ENCODE measurements at regions not wholly inside any gene's neighbourhood (a gene's known extent, or its start where the extent isn't known, plus 50 kb on each side); places are given as distances from the start of the nearest gene placed in this dataset.
A peak's percentile ranks its signal among the peaks of the same experiment; 100 is the strongest.

GRCh38 chr3:144127014-144127413 is 155.4 kb downstream of the DIPK2A start:
- H3K9me3 Mint-ChIP-seq, result peaks cover 10% of the 10 kb centered on the region
- TF ChIP-seq, protein P1, sequence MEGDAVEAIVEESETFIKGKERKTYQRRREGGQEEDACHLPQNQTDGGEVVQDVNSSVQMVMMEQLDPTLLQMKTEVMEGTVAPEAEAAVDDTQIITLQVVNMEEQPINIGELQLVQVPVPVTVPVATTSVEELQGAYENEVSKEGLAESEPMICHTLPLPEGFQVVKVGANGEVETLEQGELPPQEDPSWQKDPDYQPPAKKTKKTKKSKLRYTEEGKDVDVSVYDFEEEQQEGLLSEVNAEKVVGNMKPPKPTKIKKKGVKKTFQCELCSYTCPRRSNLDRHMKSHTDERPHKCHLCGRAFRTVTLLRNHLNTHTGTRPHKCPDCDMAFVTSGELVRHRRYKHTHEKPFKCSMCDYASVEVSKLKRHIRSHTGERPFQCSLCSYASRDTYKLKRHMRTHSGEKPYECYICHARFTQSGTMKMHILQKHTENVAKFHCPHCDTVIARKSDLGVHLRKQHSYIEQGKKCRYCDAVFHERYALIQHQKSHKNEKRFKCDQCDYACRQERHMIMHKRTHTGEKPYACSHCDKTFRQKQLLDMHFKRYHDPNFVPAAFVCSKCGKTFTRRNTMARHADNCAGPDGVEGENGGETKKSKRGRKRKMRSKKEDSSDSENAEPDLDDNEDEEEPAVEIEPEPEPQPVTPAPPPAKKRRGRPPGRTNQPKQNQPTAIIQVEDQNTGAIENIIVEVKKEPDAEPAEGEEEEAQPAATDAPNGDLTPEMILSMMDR (IDR thresholded peaks at IDR 0.05; ENCODE audit: unreplicated experiment in 3 of 3), result no peak
- H3K4me3 Mint-ChIP-seq, result no peak overlapping the region
- no peaks in the 10 kb centered on the region for H3K27me3 Mint-ChIP-seq (ENCODE audit: low read depth)
- peak overlapping the region in 1 of 3 experiments; percentile 19 for H3K27ac Mint-ChIP-seq
- H3K4me1 Mint-ChIP-seq, result peaks cover 12% of the 10 kb centered on the region
- H3K36me3 Mint-ChIP-seq (ENCODE audit: low read depth), result no peaks in the 10 kb centered on the region

- Mint-ChIP-seq H3K27me3 (ENCODE audit: low read depth) (no peaks in the 10 kb centered on the region), H3K4me3 (no peak overlapping the region), H3K9me3 (peaks cover 10% of the 10 kb centered on the region), H3K27ac (peak overlapping the region in 1 of 3 experiments; percentile 62), H3K36me3 (ENCODE audit: low read depth) (no peaks in the 10 kb centered on the region), H3K4me1 (peaks cover 12% of the 10 kb centered on the region)
- TF ChIP-seq, protein P1 (IDR thresholded peaks at IDR 0.05; ENCODE audit: unreplicated experiment in 3 of 3), result no peak
These were observed 156.1 kb downstream of the DIPK2A start for GRCh38 chr3:144127700-144128099.

GRCh38 chr3:144128108-144128892 is 156.7 kb downstream of the DIPK2A start:
- H3K27ac Mint-ChIP-seq, result peak overlapping the region in 1 of 3 experiments; percentile 62
- peaks cover 10% of the 10 kb centered on the region for H3K9me3 Mint-ChIP-seq
- H3K4me3 Mint-ChIP-seq, result no peak overlapping the region
- peaks cover 12% of the 10 kb centered on the region for H3K4me1 Mint-ChIP-seq
- TF ChIP-seq, protein P1 (IDR thresholded peaks at IDR 0.05; ENCODE audit: unreplicated experiment in 3 of 3), result no peak
- no peaks in the 10 kb centered on the region for H3K27me3 Mint-ChIP-seq (ENCODE audit: low read depth)
- H3K36me3 Mint-ChIP-seq (ENCODE audit: low read depth), result no peaks in the 10 kb centered on the region

GRCh38 chr3:144129536-144130214 is 158.1 kb downstream of the DIPK2A start:
- no peak overlapping the region for H3K27ac Mint-ChIP-seq
- H3K36me3 Mint-ChIP-seq (ENCODE audit: low read depth), result no peaks in the 10 kb centered on the region
- H3K27me3 Mint-ChIP-seq (ENCODE audit: low read depth), result no peaks in the 10 kb centered on the region

GRCh38 chr3:144141074-144141473 is 169.5 kb downstream of the DIPK2A start:
- H3K36me3 Mint-ChIP-seq (ENCODE audit: low read depth), result no peaks in the 10 kb centered on the region
- H3K27me3 Mint-ChIP-seq (ENCODE audit: low read depth), result no peaks in the 10 kb centered on the region
- peak overlapping the region in 1 of 3 experiments; percentile 86 for H3K27ac Mint-ChIP-seq
- peaks cover 8% of the 10 kb centered on the region for H3K9me3 Mint-ChIP-seq
- TF ChIP-seq, protein P1 (IDR thresholded peaks at IDR 0.05; ENCODE audit: unreplicated experiment in 3 of 3), result no peak
- peaks cover 26% of the 10 kb centered on the region for H3K4me1 Mint-ChIP-seq
- H3K4me3 Mint-ChIP-seq, result no peak overlapping the region

More at GRCh38 chr3:144129536-144130214, 158.1 kb downstream of the DIPK2A start:
- no peak overlapping the region for H3K4me3 Mint-ChIP-seq
- H3K9me3 Mint-ChIP-seq, result peaks cover 10% of the 10 kb centered on the region
- TF ChIP-seq, protein P1 (IDR thresholded peaks at IDR 0.05; ENCODE audit: unreplicated experiment in 3 of 3), result no peak
- H3K4me1 Mint-ChIP-seq, result peaks cover 12% of the 10 kb centered on the region
